NOMO-1 treated with dmso at 0.1 percent for 144 hours (cell line): ENCODE measurements at regions not wholly inside any gene's neighbourhood (a gene's known extent, or its start where the extent isn't known, plus 50 kb on each side); places are given as distances from the start of the nearest gene placed in this dataset.
"Not testable (repeated sequence)": the region's sequence is repeated elsewhere in the genome, so short reads cannot be mapped to it uniquely, and the experiment has no call there.

Experiments
- DNase-seq: peaks from one replicate; lab custom pipeline; 2025; ENCODE audit not compliant: unreplicated experiment; lab: John Stamatoyannopoulos, UW

DNA sequence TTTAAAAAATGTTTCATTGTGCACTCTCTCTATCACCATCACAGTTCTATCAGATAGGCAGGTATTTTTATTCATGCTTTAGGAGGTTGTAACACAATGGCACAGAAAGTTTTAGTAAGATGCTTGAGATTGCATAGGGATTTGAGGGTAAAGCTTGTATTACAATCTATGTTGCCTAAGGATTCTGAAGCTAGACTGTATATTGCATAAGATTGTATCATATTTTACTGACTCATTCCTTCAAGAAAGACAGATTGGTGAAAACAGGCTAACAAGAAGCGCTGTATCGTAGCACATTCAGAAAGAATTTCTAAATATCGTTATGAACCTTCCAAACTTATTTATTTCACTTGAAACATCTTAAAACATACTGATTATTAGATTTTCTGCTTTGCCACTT is 577.7 kb downstream of the EBF1 start:
- DNase-seq, result peak; percentile 27

DNA sequence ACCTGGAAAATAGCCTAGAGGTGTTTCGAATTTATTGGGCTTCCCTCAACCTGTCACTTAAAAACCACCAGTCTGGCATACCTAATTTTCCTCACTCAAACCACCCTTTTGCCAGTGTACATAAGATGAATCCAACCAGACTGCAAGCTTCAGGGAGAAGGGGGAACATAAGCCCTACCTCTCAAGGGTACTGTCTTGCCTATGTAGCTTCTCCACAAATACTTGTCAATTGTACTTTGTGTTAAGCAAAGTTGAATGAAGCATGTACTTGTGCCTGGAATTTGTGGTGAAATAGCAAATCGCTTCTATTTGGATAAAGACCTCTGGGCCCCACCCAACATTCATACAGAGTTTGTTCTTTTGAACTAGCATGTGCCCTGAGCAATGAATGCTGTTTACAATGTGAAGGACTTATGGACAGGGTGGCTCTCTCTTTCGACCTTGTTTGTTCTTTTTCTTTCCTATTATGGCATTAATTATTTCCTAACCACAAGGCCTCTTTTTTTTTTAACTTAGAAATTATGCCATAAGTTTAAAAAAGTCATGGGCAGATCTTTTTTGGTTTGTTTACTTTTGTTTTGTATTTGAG is 580.2 kb downstream of the EBF1 start:
- DNase-seq, result no peak

GRCh38 chr5:158516521-158516920 is 583.2 kb downstream of the EBF1 start:
- no peak for DNase-seq

DNA sequence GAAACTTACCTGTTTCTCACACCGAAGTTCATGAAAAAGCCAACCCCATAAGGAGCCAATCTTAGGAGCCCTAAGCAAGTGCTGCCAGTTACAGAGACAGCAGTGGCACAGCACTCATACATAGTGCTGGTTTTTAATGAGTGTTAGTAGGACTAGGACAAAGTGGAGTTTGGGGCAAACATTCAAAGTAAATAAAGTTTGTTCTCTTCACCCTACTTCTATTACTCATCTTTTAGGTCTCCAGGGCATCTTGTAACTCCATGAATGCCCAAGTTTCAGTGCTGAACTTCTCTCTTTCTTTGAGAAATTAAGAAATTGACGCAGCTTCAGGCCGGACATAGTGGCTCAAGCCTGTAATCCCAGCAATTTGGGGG is 584.7 kb downstream of the EBF1 start:
- no peak for DNase-seq

- no peak for DNase-seq
These were observed 585.3 kb downstream of the EBF1 start for GRCh38 chr5:158514319-158514985.

DNA sequence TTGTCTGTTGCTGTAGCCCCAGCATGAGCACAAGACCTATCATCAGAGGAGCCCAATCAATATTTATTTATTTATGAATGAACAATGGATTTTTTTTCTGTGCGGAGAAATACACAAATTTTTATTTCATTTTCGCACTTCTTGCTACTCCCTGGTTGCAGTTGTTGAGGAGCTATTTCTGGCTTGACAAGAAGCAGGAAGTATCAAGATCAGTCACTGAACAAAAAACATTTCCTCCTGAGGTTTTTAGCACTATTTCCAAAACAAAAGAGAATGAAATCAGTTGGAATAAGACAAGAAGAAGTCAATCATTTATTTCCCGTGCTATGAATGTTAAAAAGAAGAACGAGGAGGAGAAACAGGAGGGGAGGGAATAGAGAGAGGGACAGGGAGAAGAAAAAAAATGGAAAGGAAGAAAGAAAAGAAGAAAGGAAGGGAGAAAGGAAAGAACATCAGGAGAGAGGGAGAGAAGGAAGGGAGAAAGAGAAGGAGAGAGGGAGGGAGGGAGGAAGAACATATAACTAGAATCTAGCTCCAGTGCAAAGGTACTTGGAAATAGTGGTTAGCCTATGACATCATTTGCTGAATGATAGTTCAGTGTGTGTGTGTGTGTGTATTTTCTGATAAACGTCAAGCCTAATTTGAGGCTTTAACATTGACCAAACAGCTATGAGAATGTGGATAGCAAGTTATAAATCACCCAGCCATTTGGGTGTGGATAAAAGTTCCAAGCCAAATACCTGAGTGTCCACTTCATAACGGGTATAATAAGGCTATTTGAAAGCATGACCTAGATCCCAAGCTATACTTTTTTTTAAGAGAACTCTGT is 586.0 kb downstream of the EBF1 start:
- no peak for DNase-seq

GRCh38 chr5:158511454-158511853 is 588.3 kb downstream of the EBF1 start:
- DNase-seq, result no peak

DNA sequence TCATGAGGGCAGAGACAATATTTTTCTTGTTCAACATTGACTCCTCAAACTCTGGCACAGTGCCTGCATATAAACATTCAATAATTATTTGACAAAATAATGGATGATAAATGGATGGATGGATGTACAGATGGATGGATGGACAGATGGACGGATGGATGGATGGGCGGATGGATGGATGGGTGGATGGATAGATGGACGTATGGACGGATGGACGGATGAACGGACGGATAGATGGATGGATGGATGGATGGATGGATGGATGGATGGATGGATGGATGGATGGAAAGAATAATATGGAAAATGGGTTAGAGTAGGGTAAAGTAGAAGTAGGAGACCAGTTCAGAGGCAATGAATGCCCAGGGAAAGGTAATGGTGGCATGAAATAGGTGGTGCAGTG is 589.2 kb downstream of the EBF1 start:
- no peak for DNase-seq

DNA sequence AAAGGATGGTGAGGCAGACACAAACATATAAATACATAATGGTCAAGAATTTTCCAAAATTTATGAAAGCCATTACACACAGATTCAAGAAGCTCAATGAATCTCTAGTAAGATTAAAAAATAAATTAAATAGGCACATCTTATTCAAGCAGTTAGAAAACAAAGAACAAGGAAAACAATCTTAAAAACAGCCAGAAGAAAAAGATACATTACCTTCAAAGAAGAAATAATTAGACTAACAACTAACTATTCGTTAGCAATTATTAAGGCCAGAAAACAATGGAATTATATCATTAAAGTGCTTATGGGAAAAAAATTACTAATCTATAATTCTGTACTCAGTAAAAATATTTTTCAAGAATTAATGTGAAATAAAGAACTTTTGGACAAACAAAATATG is 593.1 kb downstream of the EBF1 start:
- DNase-seq, result no peak

DNA sequence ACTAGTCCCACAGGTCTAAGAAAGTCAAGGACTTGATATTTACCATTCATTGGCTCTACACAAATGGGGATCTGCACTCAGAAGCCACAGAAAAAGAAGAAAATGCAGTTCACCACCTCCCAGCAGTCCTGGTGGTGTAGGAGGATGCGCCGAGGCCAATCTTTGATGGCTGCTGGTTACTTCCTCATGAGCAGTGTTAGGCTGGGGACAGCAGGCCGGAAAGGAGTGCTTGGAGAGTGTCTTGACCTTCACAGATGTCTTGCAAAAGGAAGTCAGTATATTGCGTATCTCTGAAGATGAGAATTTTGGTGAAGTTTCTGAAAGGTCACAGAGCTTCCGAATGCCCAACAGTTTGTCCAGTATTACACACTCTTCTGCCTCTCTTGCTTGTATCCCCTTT is 597.0 kb downstream of the EBF1 start:
- peak; percentile 58 for DNase-seq

DNA sequence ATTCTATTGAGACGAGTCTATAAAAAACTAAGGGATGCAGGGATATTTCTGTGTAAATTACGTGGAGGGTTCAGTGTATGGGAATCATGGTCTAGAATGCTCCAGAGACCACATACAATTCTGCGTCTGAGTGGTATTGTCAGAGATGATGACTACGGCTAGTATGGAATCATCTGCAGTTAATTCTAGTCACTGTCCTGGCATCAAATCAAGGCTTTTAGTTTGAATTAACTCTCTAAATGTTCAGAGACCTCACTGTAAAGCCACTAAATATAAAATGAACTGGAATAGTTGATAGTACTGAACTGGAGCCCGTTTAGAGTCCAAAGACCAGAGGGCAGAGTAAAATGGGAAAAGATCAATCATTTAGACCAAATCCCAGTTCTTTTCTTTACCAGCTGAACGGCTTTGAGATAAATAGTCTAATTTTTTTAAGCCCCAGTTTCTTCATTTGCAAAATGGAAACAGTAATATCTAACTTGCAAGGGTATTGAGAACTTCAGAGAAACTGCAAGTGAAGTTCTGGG is 599.8 kb downstream of the EBF1 start:
- DNase-seq, result no peak

DNA sequence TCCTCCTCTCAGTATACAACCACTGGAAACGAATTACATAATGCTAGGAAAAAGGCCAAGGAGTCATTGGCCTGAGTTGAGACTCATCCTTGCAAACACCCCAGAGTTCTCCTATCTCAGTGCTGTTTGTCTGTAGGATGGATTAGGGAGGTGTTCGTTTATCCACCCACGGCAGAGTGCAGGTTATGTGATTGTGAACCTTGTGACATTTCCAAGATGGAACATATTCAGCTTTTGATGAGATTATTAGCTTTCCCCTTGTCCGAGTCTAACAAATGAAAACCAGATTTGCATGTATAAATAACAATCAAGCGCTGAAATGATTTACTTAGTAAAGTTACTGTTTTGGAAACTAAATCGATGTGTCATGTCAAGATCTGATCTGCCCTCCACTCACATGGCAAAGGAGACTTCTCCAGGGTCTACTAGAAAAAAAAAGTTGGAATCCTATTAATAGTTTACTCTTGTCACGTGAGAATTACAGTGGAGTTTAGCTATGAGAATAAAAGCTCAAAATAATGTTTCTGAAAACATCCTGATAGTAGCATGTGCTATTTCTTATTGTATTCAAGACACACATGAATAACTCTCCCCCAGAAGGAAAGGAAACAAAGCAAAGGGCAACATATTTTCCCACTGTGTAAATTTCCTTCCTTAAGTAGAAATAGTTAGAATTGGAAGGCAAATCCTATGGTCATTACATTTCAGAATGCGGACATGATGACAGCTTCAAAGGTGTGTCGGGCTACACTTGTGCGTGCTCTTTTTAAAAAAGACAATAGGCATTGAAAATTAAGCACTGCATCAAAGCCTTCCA is 600.4 kb downstream of the EBF1 start:
- no peak for DNase-seq

DNA sequence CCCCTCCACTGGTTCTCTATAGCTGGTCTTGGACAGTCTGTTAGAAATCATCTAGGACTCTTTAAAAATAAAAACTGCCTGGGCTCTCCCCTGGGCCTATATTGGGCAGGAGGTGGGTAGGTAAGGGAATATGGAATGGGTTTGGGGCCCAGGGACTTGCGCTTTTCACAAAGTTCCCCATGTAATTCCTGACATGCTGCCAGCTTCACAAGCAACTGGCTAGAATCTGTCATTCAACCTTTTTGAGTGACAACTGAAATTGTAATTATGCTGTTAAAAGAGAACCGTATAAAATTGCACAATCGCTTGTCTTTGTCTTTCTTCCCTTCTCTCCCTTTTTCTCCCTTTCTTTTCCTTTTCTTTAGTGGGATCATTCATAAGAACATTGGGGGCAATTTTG is 603.1 kb downstream of the EBF1 start:
- DNase-seq, result no peak

GRCh38 chr5:158494541-158494940 is 605.2 kb downstream of the EBF1 start:
- DNase-seq, result no peak

DNA sequence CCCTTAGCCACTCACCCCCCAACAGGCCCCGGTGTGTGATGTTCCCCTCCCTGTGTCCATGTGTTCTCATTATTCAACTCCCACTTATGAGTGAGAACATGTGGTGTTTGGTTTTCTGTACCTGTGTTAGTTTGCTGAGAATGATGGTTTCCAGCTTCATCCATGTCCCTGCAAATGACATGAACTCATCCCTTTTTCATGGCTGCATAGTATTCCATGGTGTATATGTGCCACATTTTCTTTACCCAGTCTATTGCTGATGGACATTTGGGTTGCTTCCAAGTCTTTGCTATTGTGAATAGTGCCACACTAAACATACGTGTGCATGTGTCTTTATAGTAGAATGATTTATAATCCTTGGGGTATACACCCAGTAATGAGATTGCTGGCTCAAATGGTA is 605.7 kb downstream of the EBF1 start:
- not testable (repeated sequence) for DNase-seq

GRCh38 chr5:158492841-158493242 is 606.9 kb downstream of the EBF1 start:
- DNase-seq, result no peak

DNA sequence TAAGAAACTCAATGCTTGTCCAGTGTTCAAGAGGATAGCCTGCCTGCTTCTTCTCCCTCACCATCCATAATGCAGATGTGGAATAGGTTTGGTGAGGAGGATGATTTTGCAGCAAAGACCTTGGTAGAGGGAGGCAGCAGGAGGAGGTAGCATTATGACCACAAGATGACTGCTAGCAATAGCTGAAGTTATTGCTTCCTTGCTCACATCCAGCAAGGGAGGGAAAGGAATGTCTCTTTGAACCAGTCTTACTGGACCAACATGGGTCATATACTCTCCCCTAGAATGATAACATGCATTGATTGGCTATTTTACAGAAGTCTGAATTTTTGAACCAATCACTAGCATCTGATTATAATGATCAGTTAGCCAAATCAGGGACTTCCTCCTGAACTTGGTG is 607.6 kb downstream of the EBF1 start:
- no peak for DNase-seq

DNA sequence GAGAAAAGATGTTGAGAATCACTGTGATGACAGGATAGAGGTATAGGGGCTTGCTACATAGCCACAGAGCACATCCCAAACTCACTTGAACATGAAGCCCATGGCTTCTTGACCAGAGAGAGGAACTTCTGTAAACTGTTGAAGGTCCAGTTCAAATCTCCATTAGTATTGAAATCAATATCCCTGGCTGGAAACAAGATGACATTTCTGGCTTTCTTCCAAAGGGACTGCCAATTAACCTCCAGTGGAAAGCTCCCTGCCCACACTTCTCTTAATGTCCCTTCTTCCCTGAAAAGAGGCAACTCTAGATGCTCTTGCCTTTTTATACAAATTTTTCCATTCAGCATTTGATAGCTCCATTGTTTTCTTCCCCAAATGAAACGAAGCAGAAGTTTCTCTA is 612.1 kb downstream of the EBF1 start:
- no peak for DNase-seq

DNA sequence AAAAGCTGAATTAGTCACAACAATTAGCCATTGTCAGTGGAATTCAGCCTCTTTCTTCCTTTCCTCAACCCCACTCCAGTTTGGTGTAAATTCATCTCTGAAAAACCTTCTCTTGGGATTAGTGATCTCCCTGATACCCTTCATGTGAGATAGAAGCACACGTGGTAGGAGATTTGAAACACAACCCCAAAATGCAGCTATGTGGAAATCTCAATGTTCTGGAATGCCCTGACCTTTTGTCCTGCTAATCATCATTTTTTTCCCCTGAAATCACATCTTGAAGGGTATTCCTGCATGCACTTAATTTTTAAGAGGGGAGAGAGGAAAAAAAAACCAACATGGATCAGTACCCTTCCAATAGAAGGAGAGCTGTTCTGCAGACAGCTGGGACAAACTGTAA is 612.6 kb downstream of the EBF1 start:
- DNase-seq, result no peak

- no peak for DNase-seq
These were observed 613.1 kb downstream of the EBF1 start for GRCh38 chr5:158486566-158486965.

GRCh38 chr5:158485604-158486081 is 614.1 kb downstream of the EBF1 start:
- DNase-seq, result no peak
